Upper lobe of left lung (tissue), 4 donors: ENCODE measurements at regions not wholly inside any gene's neighbourhood (a gene's known extent, or its start where the extent isn't known, plus 50 kb on each side); places are given as distances from the start of the nearest gene placed in this dataset.

Source experiments
- POLR2A ChIP-seq, 4 donors: fragments of 450-650 bp; IDR thresholded peaks; one replicate each; pipeline ENCODE4 v1.5.1; 2016 to 2017; ENCODE audit warnings: antibody characterized with exemption in 4 of 4, mild to moderate bottlenecking in 2 of 4
- TF ChIP-seq, protein P1 (sequence below), 6 experiments: fragments of 450-650 bp in 4 of 6; fragments of 200-600 bp in 2 of 6; sonication (generic) in 2 of 6; IDR thresholded peaks; one replicate each; pipeline ENCODE4 v1.5.1; 2016 to 2019; ENCODE audit warnings: antibody characterized with exemption in 6 of 6

DNA sequence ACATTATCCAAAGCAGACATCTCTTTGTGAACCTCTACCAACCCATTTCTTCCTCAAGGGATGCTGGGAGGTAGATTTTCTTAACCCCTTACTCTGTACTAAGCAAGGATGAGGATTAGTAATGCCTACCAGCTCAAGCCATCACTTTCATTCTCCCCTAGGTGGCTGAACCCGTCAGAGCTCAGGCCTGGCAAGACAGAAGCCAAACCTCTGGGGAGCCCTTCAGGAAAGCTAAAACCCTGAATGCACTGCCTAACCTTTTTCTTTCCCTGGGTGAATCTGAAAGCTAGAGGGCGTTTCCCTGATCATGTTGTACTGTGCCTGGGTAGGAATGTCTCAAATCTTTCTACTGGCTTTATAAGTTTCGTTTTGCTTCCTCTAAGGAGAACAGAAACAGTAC is 617.3 kb downstream of the RPL10L start:
- TF ChIP-seq POLR2A (IDR thresholded peaks at IDR 0.05): no peak
- TF ChIP-seq, protein P1, sequence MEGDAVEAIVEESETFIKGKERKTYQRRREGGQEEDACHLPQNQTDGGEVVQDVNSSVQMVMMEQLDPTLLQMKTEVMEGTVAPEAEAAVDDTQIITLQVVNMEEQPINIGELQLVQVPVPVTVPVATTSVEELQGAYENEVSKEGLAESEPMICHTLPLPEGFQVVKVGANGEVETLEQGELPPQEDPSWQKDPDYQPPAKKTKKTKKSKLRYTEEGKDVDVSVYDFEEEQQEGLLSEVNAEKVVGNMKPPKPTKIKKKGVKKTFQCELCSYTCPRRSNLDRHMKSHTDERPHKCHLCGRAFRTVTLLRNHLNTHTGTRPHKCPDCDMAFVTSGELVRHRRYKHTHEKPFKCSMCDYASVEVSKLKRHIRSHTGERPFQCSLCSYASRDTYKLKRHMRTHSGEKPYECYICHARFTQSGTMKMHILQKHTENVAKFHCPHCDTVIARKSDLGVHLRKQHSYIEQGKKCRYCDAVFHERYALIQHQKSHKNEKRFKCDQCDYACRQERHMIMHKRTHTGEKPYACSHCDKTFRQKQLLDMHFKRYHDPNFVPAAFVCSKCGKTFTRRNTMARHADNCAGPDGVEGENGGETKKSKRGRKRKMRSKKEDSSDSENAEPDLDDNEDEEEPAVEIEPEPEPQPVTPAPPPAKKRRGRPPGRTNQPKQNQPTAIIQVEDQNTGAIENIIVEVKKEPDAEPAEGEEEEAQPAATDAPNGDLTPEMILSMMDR (IDR thresholded peaks at IDR 0.05): no peak
